SK-N-SH treated with all-trans-retinoic acid at 6 μM for 48 hours (cell line): ENCODE measurements at regions not wholly inside any gene's neighbourhood (a gene's known extent, or its start where the extent isn't known, plus 50 kb on each side); places are given as distances from the start of the nearest gene placed in this dataset.

Experiments used
- ARNTL ChIP-seq: fragments of 450-650 bp; formaldehyde crosslinking; IDR thresholded peaks from 2 replicates; pipeline ENCODE4 v1.5.0; 2020; ENCODE audit warnings: low read depth, mild to moderate bottlenecking, moderate library complexity, borderline replicate concordance
- CSDC2 ChIP-seq: fragments of 250-450 bp; sonication (Bioruptor Pico); IDR thresholded peaks from 2 replicates; pipeline ENCODE4 v1.5.0; 2020; ENCODE audit warnings: mild to moderate bottlenecking, moderate library complexity
- ESRRG ChIP-seq: fragments of 250-450 bp; sonication (Bioruptor Pico); IDR thresholded peaks from 2 replicates; pipeline ENCODE4 v1.6.1; 2021; ENCODE audit warnings: mild to moderate bottlenecking
- TOX ChIP-seq: fragments of 250-450 bp; sonication (Bioruptor Pico); IDR thresholded peaks from 2 replicates; pipeline ENCODE4 v1.8.0; 2021; ENCODE audit warnings: mild to moderate bottlenecking, moderate library complexity, borderline replicate concordance
- ZFP30 ChIP-seq: fragments of 450-650 bp; formaldehyde crosslinking; IDR thresholded peaks from 2 replicates; pipeline ENCODE4 v1.5.0; 2022; ENCODE audit warnings: mild to moderate bottlenecking, moderate library complexity
- ZNF565 ChIP-seq: fragments of 450-650 bp; formaldehyde crosslinking; conservative IDR thresholded peaks from 2 replicates; pipeline ENCODE4 v1.5.0; 2020; ENCODE audit warnings: low read depth, mild to moderate bottlenecking, moderate library complexity
- TF ChIP-seq, protein P1 (sequence below): fragments of 250-450 bp; sonication (Bioruptor Pico); IDR thresholded peaks from 2 replicates; pipeline ENCODE4 v1.8.0; 2021; ENCODE audit warnings: low read depth, mild to moderate bottlenecking, moderate library complexity, borderline replicate concordance
- TF ChIP-seq, protein P2 (sequence below): fragments of 250-450 bp; sonication (Bioruptor Pico); IDR thresholded peaks from 2 replicates; pipeline ENCODE4 v1.8.0; 2020; ENCODE audit warnings: mild to moderate bottlenecking, moderate library complexity, borderline replicate concordance

DNA sequence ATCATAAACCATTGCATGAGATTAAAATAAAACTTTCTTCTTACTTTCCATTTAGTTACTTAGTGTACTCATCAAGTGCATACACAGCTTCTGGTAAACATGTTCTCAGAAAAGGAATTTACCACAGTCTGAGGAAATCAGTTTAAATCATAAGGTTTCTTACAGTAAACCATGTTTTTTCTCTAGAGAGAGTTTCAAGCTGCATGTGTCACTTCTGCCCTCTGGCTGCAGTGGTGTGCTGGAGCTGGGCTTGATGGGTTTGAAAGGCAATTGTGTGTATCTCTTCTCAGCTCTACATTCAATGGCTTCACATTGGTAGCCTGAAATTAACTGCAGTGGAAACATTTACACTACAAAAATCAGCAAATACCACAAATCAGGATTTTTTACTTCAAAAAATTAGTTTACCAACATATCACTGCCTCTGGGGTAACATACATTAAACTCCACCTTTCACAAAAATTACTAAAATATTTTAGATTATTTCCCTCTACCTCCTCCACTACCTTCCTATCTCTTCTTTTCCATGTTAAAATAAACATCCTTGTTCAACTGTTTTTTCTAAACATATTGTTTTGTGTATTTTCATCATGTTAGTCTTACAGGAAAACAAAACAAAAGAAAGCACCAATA lies 414.3 kb downstream of the ANXA1 start:
- TF ChIP-seq ZFP30 (no peak), ARNTL (CRISPR knock-in tag) (no peak), ESRRG (no peak), CSDC2 (no peak), ZNF565 (CRISPR knock-in tag) (no peak), TOX (CRISPR knock-in tag) (no peak)
- TF ChIP-seq, protein P1, sequence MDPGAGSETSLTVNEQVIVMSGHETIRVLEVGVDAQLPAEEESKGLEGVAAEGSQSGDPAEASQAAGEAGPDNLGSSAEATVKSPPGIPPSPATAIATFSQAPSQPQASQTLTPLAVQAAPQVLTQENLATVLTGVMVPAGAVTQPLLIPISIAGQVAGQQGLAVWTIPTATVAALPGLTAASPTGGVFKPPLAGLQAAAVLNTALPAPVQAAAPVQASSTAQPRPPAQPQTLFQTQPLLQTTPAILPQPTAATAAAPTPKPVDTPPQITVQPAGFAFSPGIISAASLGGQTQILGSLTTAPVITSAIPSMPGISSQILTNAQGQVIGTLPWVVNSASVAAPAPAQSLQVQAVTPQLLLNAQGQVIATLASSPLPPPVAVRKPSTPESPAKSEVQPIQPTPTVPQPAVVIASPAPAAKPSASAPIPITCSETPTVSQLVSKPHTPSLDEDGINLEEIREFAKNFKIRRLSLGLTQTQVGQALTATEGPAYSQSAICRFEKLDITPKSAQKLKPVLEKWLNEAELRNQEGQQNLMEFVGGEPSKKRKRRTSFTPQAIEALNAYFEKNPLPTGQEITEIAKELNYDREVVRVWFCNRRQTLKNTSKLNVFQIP (CRISPR knock-in tag): no peak
- TF ChIP-seq, protein P2, sequence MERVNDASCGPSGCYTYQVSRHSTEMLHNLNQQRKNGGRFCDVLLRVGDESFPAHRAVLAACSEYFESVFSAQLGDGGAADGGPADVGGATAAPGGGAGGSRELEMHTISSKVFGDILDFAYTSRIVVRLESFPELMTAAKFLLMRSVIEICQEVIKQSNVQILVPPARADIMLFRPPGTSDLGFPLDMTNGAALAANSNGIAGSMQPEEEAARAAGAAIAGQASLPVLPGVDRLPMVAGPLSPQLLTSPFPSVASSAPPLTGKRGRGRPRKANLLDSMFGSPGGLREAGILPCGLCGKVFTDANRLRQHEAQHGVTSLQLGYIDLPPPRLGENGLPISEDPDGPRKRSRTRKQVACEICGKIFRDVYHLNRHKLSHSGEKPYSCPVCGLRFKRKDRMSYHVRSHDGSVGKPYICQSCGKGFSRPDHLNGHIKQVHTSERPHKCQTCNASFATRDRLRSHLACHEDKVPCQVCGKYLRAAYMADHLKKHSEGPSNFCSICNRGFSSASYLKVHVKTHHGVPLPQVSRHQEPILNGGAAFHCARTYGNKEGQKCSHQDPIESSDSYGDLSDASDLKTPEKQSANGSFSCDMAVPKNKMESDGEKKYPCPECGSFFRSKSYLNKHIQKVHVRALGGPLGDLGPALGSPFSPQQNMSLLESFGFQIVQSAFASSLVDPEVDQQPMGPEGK (CRISPR knock-in tag): no peak
